ENCODE measurements at regions not wholly inside any gene's neighbourhood (a gene's known extent, or its start where the extent isn't known, plus 50 kb on each side); places are given as distances from the start of the nearest gene placed in this dataset.

DNA sequence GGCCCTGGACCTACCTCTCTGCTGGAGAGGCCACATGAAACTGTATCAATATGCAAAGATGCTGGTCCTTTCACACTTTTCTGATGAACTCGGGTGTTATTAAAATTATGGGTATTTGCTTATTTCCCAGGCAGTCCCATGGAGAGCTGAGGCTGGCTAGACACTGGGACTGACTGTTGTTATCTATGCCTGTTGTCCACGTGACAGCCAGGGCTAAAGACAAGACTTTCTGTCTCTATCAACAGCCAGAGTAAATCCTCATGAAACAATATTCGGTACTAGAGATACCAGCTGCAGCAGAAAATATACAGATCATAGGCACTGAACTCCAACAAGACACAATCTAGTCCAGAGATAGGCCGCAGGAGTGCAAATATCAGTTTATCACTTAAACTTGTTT lies 236.4 kb downstream of the FOXA2 start:
- H3K27me3 Mint-ChIP-seq (ENCODE audit: low read depth): peaks cover 6% of the 10 kb centered on the region
- no peak for DNase-seq (ENCODE audit: low spot score)
- no peaks in the 10 kb centered on the region for H3K9me3 Mint-ChIP-seq (ENCODE audit: low read depth)
- no peaks in the 10 kb centered on the region for H3K4me1 Mint-ChIP-seq (ENCODE audit: low read depth)
- no peaks in the 10 kb centered on the region for H3K36me3 Mint-ChIP-seq (ENCODE audit: low read depth)
- H3K27ac Mint-ChIP-seq (ENCODE audit: unreplicated experiment): no peak overlapping the region
- H3K4me3 Mint-ChIP-seq (ENCODE audit: unreplicated experiment): no peak overlapping the region
- TF ChIP-seq, protein P1, sequence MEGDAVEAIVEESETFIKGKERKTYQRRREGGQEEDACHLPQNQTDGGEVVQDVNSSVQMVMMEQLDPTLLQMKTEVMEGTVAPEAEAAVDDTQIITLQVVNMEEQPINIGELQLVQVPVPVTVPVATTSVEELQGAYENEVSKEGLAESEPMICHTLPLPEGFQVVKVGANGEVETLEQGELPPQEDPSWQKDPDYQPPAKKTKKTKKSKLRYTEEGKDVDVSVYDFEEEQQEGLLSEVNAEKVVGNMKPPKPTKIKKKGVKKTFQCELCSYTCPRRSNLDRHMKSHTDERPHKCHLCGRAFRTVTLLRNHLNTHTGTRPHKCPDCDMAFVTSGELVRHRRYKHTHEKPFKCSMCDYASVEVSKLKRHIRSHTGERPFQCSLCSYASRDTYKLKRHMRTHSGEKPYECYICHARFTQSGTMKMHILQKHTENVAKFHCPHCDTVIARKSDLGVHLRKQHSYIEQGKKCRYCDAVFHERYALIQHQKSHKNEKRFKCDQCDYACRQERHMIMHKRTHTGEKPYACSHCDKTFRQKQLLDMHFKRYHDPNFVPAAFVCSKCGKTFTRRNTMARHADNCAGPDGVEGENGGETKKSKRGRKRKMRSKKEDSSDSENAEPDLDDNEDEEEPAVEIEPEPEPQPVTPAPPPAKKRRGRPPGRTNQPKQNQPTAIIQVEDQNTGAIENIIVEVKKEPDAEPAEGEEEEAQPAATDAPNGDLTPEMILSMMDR (IDR thresholded peaks at IDR 0.05): no peak

DNA sequence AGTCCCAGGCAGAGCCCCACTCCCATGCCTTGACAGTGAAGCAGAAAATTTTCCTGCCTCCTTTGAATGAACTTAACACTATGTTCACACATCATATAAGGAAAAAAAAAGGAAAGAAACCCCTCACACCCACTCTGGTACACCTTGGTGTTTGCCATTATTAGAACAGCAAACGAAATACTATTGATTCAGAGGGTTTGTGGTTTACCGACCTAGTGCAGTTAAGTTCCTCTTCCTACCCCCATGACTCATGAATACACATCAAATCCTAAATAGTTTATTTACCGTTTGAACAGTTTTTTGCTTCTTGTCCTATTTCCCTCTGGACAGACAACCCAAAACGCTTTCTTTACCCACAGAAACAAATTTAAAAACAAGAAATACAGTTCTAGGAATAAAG lies 237.7 kb downstream of the FOXA2 start:
- no peak for DNase-seq (ENCODE audit: low spot score)
- H3K4me1 Mint-ChIP-seq (ENCODE audit: low read depth): no peaks in the 10 kb centered on the region

DNA sequence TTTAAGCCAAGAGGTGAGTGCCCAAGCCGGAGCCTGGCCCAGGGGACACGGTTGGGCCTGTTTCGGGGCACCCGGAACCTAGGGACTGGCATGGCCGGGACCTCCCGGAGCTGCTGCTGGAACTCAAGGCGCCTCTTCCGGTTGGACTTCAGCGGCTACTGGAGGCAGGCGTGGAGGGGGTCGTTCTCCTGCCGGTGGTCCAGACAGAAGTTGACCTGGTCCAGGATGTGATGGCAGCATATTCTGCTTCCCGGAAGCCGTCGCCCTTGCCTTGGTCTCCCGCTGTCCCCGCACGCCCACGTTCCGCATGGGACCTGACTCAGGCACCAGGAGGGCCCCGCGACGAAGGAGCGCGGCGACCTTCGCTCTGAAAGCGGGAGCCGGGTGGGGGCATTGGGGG lies 240.8 kb downstream of the FOXA2 start:
- no peak overlapping the region for H3K4me3 Mint-ChIP-seq (ENCODE audit: unreplicated experiment)
- no peak for DNase-seq (ENCODE audit: low spot score)
- H3K9me3 Mint-ChIP-seq (ENCODE audit: low read depth): no peaks in the 10 kb centered on the region
- TF ChIP-seq, protein P1 (IDR thresholded peaks at IDR 0.05): no peak
- peaks cover 19% of the 10 kb centered on the region for H3K27me3 Mint-ChIP-seq (ENCODE audit: low read depth)
- H3K27ac Mint-ChIP-seq (ENCODE audit: unreplicated experiment): no peak overlapping the region
- H3K36me3 Mint-ChIP-seq (ENCODE audit: low read depth): no peaks in the 10 kb centered on the region
- no peaks in the 10 kb centered on the region for H3K4me1 Mint-ChIP-seq (ENCODE audit: low read depth)

More for the DNA sequence above, 237.7 kb downstream of the FOXA2 start:
- H3K9me3 Mint-ChIP-seq (ENCODE audit: low read depth): no peaks in the 10 kb centered on the region
- H3K27ac Mint-ChIP-seq (ENCODE audit: unreplicated experiment): no peak overlapping the region
- TF ChIP-seq, protein P1 (IDR thresholded peaks at IDR 0.05): no peak
- H3K4me3 Mint-ChIP-seq (ENCODE audit: unreplicated experiment): no peak overlapping the region
- H3K36me3 Mint-ChIP-seq (ENCODE audit: low read depth): no peaks in the 10 kb centered on the region
- H3K27me3 Mint-ChIP-seq (ENCODE audit: low read depth): peaks cover 6% of the 10 kb centered on the region

DNA sequence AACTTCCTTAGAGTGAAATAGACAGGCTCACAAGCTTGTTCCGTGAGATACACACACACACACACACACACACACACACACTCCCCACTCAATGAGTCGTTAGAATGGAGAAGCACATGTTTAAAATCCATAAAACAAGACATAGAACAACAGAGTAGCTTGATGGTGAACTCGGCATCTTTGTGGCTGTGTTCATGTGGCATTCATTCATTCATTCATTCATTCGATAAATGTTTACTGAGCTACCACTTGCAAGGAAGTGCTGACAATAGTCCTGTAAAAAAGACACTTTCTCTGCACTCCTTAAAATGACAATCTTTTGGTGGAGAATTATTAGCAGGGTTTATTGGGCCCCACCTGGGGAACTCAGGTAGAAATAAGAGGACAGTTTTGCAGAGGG lies 242.0 kb downstream of the FOXA2 start:
- no peak overlapping the region for H3K27ac Mint-ChIP-seq (ENCODE audit: unreplicated experiment)
- H3K9me3 Mint-ChIP-seq (ENCODE audit: low read depth): no peaks in the 10 kb centered on the region
- peaks cover 3% of the 10 kb centered on the region for H3K4me1 Mint-ChIP-seq (ENCODE audit: low read depth)
- DNase-seq (ENCODE audit: low spot score): no peak
- no peak overlapping the region for H3K4me3 Mint-ChIP-seq (ENCODE audit: unreplicated experiment)
- peaks cover 26% of the 10 kb centered on the region for H3K27me3 Mint-ChIP-seq (ENCODE audit: low read depth)
- no peaks in the 10 kb centered on the region for H3K36me3 Mint-ChIP-seq (ENCODE audit: low read depth)
- TF ChIP-seq, protein P1 (IDR thresholded peaks at IDR 0.05): no peak

DNA sequence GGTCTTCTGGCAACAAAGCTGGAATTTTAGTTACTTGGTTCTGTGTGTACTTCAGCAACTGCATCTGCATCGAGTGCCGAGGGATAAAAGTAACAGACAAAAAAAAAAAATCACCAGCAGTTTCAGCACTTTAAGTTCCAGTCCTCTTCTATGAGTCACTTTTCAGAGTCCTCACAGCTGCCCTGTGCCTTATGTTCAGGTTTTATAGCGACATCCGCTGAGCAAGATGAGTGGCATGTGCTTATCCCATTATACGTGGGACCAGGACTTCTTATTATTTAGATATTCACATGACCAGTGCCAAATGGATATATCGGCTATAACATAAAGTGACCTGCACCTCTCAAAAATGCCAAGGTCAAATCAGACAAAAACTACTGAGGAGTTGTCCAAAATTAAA lies 242.9 kb downstream of the FOXA2 start:
- Mint-ChIP-seq H3K27me3 (ENCODE audit: low read depth) (peaks cover 33% of the 10 kb centered on the region), H3K4me1 (ENCODE audit: low read depth) (peaks cover 3% of the 10 kb centered on the region), H3K9me3 (ENCODE audit: low read depth) (no peaks in the 10 kb centered on the region), H3K4me3 (ENCODE audit: unreplicated experiment) (no peak overlapping the region), H3K36me3 (ENCODE audit: low read depth) (no peaks in the 10 kb centered on the region), H3K27ac (ENCODE audit: unreplicated experiment) (no peak overlapping the region)
- DNase-seq (ENCODE audit: low spot score): no peak
- TF ChIP-seq, protein P1 (IDR thresholded peaks at IDR 0.05): no peak
